ENCODE measurements at regions not wholly inside any gene's neighbourhood (a gene's known extent, or its start where the extent isn't known, plus 50 kb on each side); places are given as distances from the start of the nearest gene placed in this dataset.

GRCh38 chr2:67802291-67802690, 260.5 kb downstream of the C1D start:
- H3K4me1 ChIP-seq (ENCODE audit: control insufficient read depth in 5 of 5, insufficient read depth in 5 of 5, low read length in 5 of 5) = peaks cover 0 to 23% (median 17%) of the 10 kb centered on the region in 5 donors
- H3K36me3 ChIP-seq (ENCODE audit: control insufficient read depth in 4 of 4, insufficient read depth in 4 of 4, low read length in 4 of 4) = no peaks in the 10 kb centered on the region
- H3K4me3 ChIP-seq = no peak overlapping the region
- no peaks in the 10 kb centered on the region for H3K27me3 ChIP-seq (ENCODE audit: control insufficient read depth in 3 of 3, insufficient read depth in 3 of 3, low read length in 2 of 3)
- TF ChIP-seq CTCF (IDR thresholded peaks at IDR 0.05; ENCODE audit: control extremely low read depth, extremely low read depth) = no peak
- DNase-seq (no peak), ATAC-seq (ENCODE audit: insufficient read depth, low FRiP score) (no peak)
- no peak overlapping the region for H3K9ac ChIP-seq (ENCODE audit: insufficient read depth in 1 of 2, low read length in 2 of 2)
- peaks cover 0 to under 1% (median 0%) of the 10 kb centered on the region in 4 donors for H3K9me3 ChIP-seq (ENCODE audit: control insufficient read depth in 4 of 4, insufficient read depth in 3 of 4, low read length in 3 of 4)
- no peak overlapping the region for H3K27ac ChIP-seq (ENCODE audit: low read depth in 1 of 2, low read length in 1 of 2)
- WGBS, 2 donors = 69 to 96% methylated on average over 2 of the region's 2 CpGs

- Histone ChIP-seq H3K36me3 (ENCODE audit: control insufficient read depth in 4 of 4, insufficient read depth in 4 of 4, low read length in 4 of 4) (no peaks in the 10 kb centered on the region), H3K9ac (ENCODE audit: insufficient read depth in 1 of 2, low read length in 2 of 2) (no peak overlapping the region), H3K27ac (ENCODE audit: low read depth in 1 of 2, low read length in 1 of 2) (no peak overlapping the region), H3K9me3 (ENCODE audit: control insufficient read depth in 4 of 4, insufficient read depth in 3 of 4, low read length in 3 of 4) (peaks cover 0 to 6% (median 0%) of the 10 kb centered on the region in 4 donors), H3K4me1 (ENCODE audit: control insufficient read depth in 5 of 5, insufficient read depth in 5 of 5, low read length in 5 of 5) (peaks cover 0 to 17% (median 14%) of the 10 kb centered on the region in 5 donors), H3K4me3 (no peak overlapping the region), H3K27me3 (ENCODE audit: control insufficient read depth in 3 of 3, insufficient read depth in 3 of 3, low read length in 2 of 3) (no peaks in the 10 kb centered on the region)
- TF ChIP-seq CTCF (IDR thresholded peaks at IDR 0.05; ENCODE audit: control extremely low read depth, extremely low read depth) = no peak
- no peak for DNase-seq
- WGBS, 2 donors = 72 to 100% methylated on average over 2 of the region's 2 CpGs
- no peak for ATAC-seq (ENCODE audit: insufficient read depth, low FRiP score)
These were observed 260.0 kb downstream of the C1D start for GRCh38 chr2:67802824-67803223.

- no peak for DNase-seq
- peaks cover 0 to 10% (median 0%) of the 10 kb centered on the region in 4 donors for H3K9me3 ChIP-seq (ENCODE audit: control insufficient read depth in 4 of 4, insufficient read depth in 3 of 4, low read length in 3 of 4)
- no peak for ATAC-seq (ENCODE audit: insufficient read depth, low FRiP score)
- no peaks in the 10 kb centered on the region for H3K27me3 ChIP-seq (ENCODE audit: control insufficient read depth in 3 of 3, insufficient read depth in 3 of 3, low read length in 2 of 3)
- no peak overlapping the region for H3K9ac ChIP-seq (ENCODE audit: insufficient read depth in 1 of 2, low read length in 2 of 2)
- no peak overlapping the region for H3K4me3 ChIP-seq
- 81 to 89% methylated on average over 1 of the region's 1 CpG for WGBS, 2 donors
- no peaks in the 10 kb centered on the region for H3K36me3 ChIP-seq (ENCODE audit: control insufficient read depth in 4 of 4, insufficient read depth in 4 of 4, low read length in 4 of 4)
- TF ChIP-seq CTCF (IDR thresholded peaks at IDR 0.05; ENCODE audit: control extremely low read depth, extremely low read depth) = no peak
- H3K4me1 ChIP-seq (ENCODE audit: control insufficient read depth in 5 of 5, insufficient read depth in 5 of 5, low read length in 5 of 5) = no peaks in the 10 kb centered on the region
- no peak overlapping the region for H3K27ac ChIP-seq (ENCODE audit: low read depth in 1 of 2, low read length in 1 of 2)
These were observed 256.0 kb downstream of the C1D start for GRCh38 chr2:67806816-67807215.

- TF ChIP-seq CTCF (IDR thresholded peaks at IDR 0.05; ENCODE audit: control extremely low read depth, extremely low read depth) = no peak
- H3K9ac ChIP-seq (ENCODE audit: insufficient read depth in 1 of 2, low read length in 2 of 2) = no peak overlapping the region
- ATAC-seq (ENCODE audit: insufficient read depth, low FRiP score) = no peak
- peaks cover 0 to 10% (median 0%) of the 10 kb centered on the region in 4 donors for H3K9me3 ChIP-seq (ENCODE audit: control insufficient read depth in 4 of 4, insufficient read depth in 3 of 4, low read length in 3 of 4)
- H3K27ac ChIP-seq (ENCODE audit: low read depth in 1 of 2, low read length in 1 of 2) = no peak overlapping the region
- H3K4me3 ChIP-seq = no peak overlapping the region
- H3K36me3 ChIP-seq (ENCODE audit: control insufficient read depth in 4 of 4, insufficient read depth in 4 of 4, low read length in 4 of 4) = no peaks in the 10 kb centered on the region
- no peaks in the 10 kb centered on the region for H3K27me3 ChIP-seq (ENCODE audit: control insufficient read depth in 3 of 3, insufficient read depth in 3 of 3, low read length in 2 of 3)
- H3K4me1 ChIP-seq (ENCODE audit: control insufficient read depth in 5 of 5, insufficient read depth in 5 of 5, low read length in 5 of 5) = no peaks in the 10 kb centered on the region
- no peak for DNase-seq
These were observed 254.7 kb downstream of the C1D start for GRCh38 chr2:67808112-67808511.
